H1 (cell line): ENCODE measurements at regions not wholly inside any gene's neighbourhood (a gene's known extent, or its start where the extent isn't known, plus 50 kb on each side); places are given as distances from the start of the nearest gene placed in this dataset.

Experiments used
- CTCF ChIA-PET: fragments of 300-600 bp; sonication (Branson Sonifier 250); formaldehyde crosslinking; loops from one replicate; lab custom pipeline; 2021; ENCODE audit not compliant: partially characterized antibody; lab: Charles Lee
- POLR2A ChIA-PET: fragments of 300-600 bp; sonication (Branson Sonifier 250); formaldehyde crosslinking; loops from one replicate; lab custom pipeline; 2021; ENCODE audit warnings: inconsistent platforms; ENCODE audit not compliant: partially characterized antibody; lab: Charles Lee
- DNase-seq, 2 experiments: peaks; one replicate each; pipeline versions ENCODE4 v3.0.0 to v3.0.0-alpha.2; 2010 to 2022; ENCODE audit warnings: low spot score in 2 of 2, low read depth in 1 of 2, mixed read lengths in 1 of 2
- FAIRE-seq: peaks from 2 replicates; lab custom pipeline; 2011; peaks lifted over from hg19 to GRCh38; lab: Jason Lieb, UNC
- H2AFZ ChIP-seq: 2 replicates; pipeline ENCODE4 v1.8.1; 2012; ENCODE audit warnings: low read length, inconsistent platforms
- H2AK5ac ChIP-seq: 2 replicates; pipeline ENCODE4 v1.6.1; 2013; ENCODE audit warnings: low read depth, low read length
- H2BK120ac ChIP-seq: replicated peaks from 2 replicates; pipeline ENCODE3; 2013; ENCODE audit warnings: low read depth, low read length, inconsistent platforms
- H2BK12ac ChIP-seq: 2 replicates; pipeline ENCODE4 v1.6.1; 2013; ENCODE audit warnings: low read depth, low read length
- H2BK15ac ChIP-seq: 2 replicates; pipeline ENCODE4 v1.6.1; 2013; ENCODE audit warnings: low read length
- H2BK20ac ChIP-seq: 2 replicates; pipeline ENCODE4 v1.6.1; 2013; ENCODE audit warnings: low read length
- H2BK5ac ChIP-seq: 2 replicates; pipeline ENCODE4 v1.6.1; 2013; ENCODE audit warnings: low read depth, low read length
- H3K14ac ChIP-seq: 2 replicates; pipeline ENCODE4 v1.6.1; 2013; ENCODE audit warnings: inconsistent platforms; ENCODE audit not compliant: insufficient read length
- H3K18ac ChIP-seq: 2 replicates; pipeline ENCODE4 v1.6.1; 2013; ENCODE audit warnings: low read length; ENCODE audit errors: extremely low read depth
- H3K23ac ChIP-seq: 2 replicates; pipeline ENCODE4 v1.6.1; 2013; ENCODE audit warnings: inconsistent platforms; ENCODE audit not compliant: insufficient read length
- H3K23me2 ChIP-seq: 2 replicates; pipeline ENCODE4 v1.6.1; 2013; ENCODE audit warnings: low read depth, low read length
- H3K27ac ChIP-seq: 2 replicates; pipeline ENCODE4 v1.6.1; 2011; ENCODE audit warnings: low read depth, low read length, inconsistent platforms
- H3K27me3 ChIP-seq, 4 experiments: replicated peaks in 1 of 4; 1 replicate in 1 of 4; 2 replicates in 3 of 4; pipeline versions ENCODE4 v1.6.1 to v1.8.1; 2011 to 2013; ENCODE audit warnings: low read length in 3 of 4, mild to moderate bottlenecking in 3 of 4, inconsistent platforms in 2 of 4, mixed read lengths in 2 of 4, moderate library complexity in 1 of 4; ENCODE audit not compliant: control insufficient read depth in 3 of 4, insufficient read depth in 3 of 4; ENCODE audit errors: extremely low read depth in 1 of 4
- H3K36me3 ChIP-seq, 4 experiments: 2 replicates each; pipeline versions ENCODE4 v1.6.1 to v1.8.1; 2011 to 2013; ENCODE audit warnings: mild to moderate bottlenecking in 4 of 4, low read length in 3 of 4, moderate library complexity in 2 of 4, control low read depth in 1 of 4, inconsistent platforms in 1 of 4; ENCODE audit not compliant: insufficient read depth in 4 of 4, control insufficient read depth in 2 of 4
- H3K4ac ChIP-seq: replicated peaks from 2 replicates; pipeline ENCODE3; 2013; ENCODE audit warnings: low read length, low read depth, mixed read lengths, inconsistent platforms; ENCODE audit not compliant: insufficient read length
- H3K4me1 ChIP-seq, 4 experiments: replicated peaks in 1 of 4; 1 replicate in 1 of 4; 2 replicates in 3 of 4; pipeline versions ENCODE4 v1.6.1 to v1.8.1; 2011 to 2013; ENCODE audit warnings: low read length in 3 of 4, inconsistent platforms in 2 of 4, mixed read lengths in 1 of 4; ENCODE audit not compliant: insufficient read depth in 4 of 4, control insufficient read depth in 3 of 4
- H3K4me2 ChIP-seq, 2 experiments: 2 replicates each; pipeline versions ENCODE4 v1.6.1 to v1.8.1; 2011 to 2013; ENCODE audit warnings: low read depth in 2 of 2, low read length in 2 of 2, control low read depth in 1 of 2, inconsistent platforms in 1 of 2, mild to moderate bottlenecking in 1 of 2; ENCODE audit not compliant: insufficient read depth in 1 of 2
- H3K4me3 ChIP-seq, 4 experiments: fragments of 200-600, 300-600 bp in 1 of 4; sonication (generic), shearing (Covaris generic), sonication (Bioruptor Twin) in 1 of 4; 2 replicates each; pipeline versions ENCODE4 v1.5.1 to v1.8.1; 2011 to 2016; ENCODE audit warnings: low read length in 4 of 4, low read depth in 3 of 4, control low read depth in 2 of 4, inconsistent platforms in 2 of 4, mild to moderate bottlenecking in 2 of 4, mixed read lengths in 1 of 4, moderate library complexity in 1 of 4; ENCODE audit not compliant: insufficient read depth in 2 of 4; ENCODE audit errors: extremely low read depth in 1 of 4
- H3K56ac ChIP-seq: replicated peaks from 2 replicates; pipeline ENCODE3; 2013; ENCODE audit warnings: low read depth, mild to moderate bottlenecking, mixed read lengths, low read length, inconsistent platforms; ENCODE audit not compliant: insufficient read length
- H3K79me1 ChIP-seq: 2 replicates; pipeline ENCODE4 v1.6.1; 2013; ENCODE audit warnings: low read depth, low read length, control low read depth
- H3K79me2 ChIP-seq, 2 experiments: 2 replicates each; pipeline versions ENCODE4 v1.6.1 to v1.8.1; 2012 to 2013; ENCODE audit warnings: low read length in 2 of 2, mild to moderate bottlenecking in 2 of 2, inconsistent platforms in 1 of 2; ENCODE audit not compliant: insufficient read depth in 2 of 2, control insufficient read depth in 1 of 2
- H3K9ac ChIP-seq, 4 experiments: replicated peaks in 1 of 4; 1 replicate in 1 of 4; 2 replicates in 3 of 4; pipeline versions ENCODE4 v1.6.1 to v1.8.1; 2011 to 2013; ENCODE audit warnings: low read depth in 3 of 4, low read length in 3 of 4, control low read depth in 2 of 4, mild to moderate bottlenecking in 2 of 4, moderate library complexity in 2 of 4, inconsistent platforms in 1 of 4; ENCODE audit errors: extremely low read depth in 1 of 4
- H3K9me3 ChIP-seq, 2 experiments: 2 replicates each; pipeline versions ENCODE4 v1.6.1 to v1.8.1; 2012 to 2013; ENCODE audit warnings: mild to moderate bottlenecking in 2 of 2, moderate library complexity in 2 of 2, control low read depth in 1 of 2, inconsistent platforms in 1 of 2, low read depth in 1 of 2, low read length in 1 of 2, mixed read lengths in 1 of 2; ENCODE audit not compliant: insufficient read depth in 2 of 2
- H4K20me1 ChIP-seq, 2 experiments: replicated peaks in 1 of 2; 2 replicates each; pipeline versions ENCODE3 to v1.8.1; 2011 to 2013; ENCODE audit warnings: inconsistent platforms in 2 of 2, low read length in 2 of 2, mild to moderate bottlenecking in 1 of 2; ENCODE audit not compliant: insufficient read depth in 2 of 2, control insufficient read depth in 1 of 2
- H4K5ac ChIP-seq: 2 replicates; pipeline ENCODE4 v1.6.1; 2013; ENCODE audit warnings: low read length, low read depth, mixed read lengths, inconsistent platforms; ENCODE audit not compliant: insufficient read length
- H4K8ac ChIP-seq: 2 replicates; pipeline ENCODE4 v1.8.0; 2013; ENCODE audit warnings: mild to moderate bottlenecking, moderate library complexity, low read length, inconsistent platforms; ENCODE audit not compliant: insufficient read depth; ENCODE audit errors: extremely low read depth
- H4K91ac ChIP-seq: replicated peaks from 2 replicates; pipeline ENCODE3; 2013; ENCODE audit warnings: low read length, mixed read lengths, inconsistent platforms; ENCODE audit not compliant: insufficient read length
- E2F6 ChIP-seq: IDR thresholded peaks from 2 replicates; pipeline ENCODE4 v1.6.1; 2012; ENCODE audit warnings: inconsistent platforms
- FOSL1 ChIP-seq: IDR thresholded peaks from 2 replicates; pipeline ENCODE4 v1.6.1; 2011; ENCODE audit warnings: mild to moderate bottlenecking, low read depth, low read length, moderate library complexity; ENCODE audit not compliant: insufficient read depth
- GTF2F1 ChIP-seq: IDR thresholded peaks from 2 replicates; pipeline ENCODE4 v1.6.1; 2012; ENCODE audit warnings: low read depth, low read length, improper control_type of control experiment, borderline replicate concordance
- HDAC6 ChIP-seq: IDR thresholded peaks from one replicate; pipeline ENCODE4 v1.7.1; 2012; ENCODE audit warnings: low read depth, mild to moderate bottlenecking, inconsistent platforms, low read length, moderate library complexity
- KDM1A ChIP-seq: fragments of 200-600, 300-600 bp; sonication (generic); IDR thresholded peaks from 2 replicates; pipeline ENCODE4 v1.7.1; 2016; ENCODE audit warnings: mild to moderate bottlenecking, low read length, borderline replicate concordance
- NRF1 ChIP-seq: IDR thresholded peaks from 2 replicates; pipeline ENCODE4 v1.6.1; 2011; ENCODE audit warnings: mild to moderate bottlenecking, low read depth, low read length, improper control_type of control experiment
- POU5F1 ChIP-seq: IDR thresholded peaks from 2 replicates; pipeline ENCODE4 v1.6.1; 2011; ENCODE audit warnings: low read depth, mild to moderate bottlenecking, low read length, moderate library complexity
- RBBP5 ChIP-seq: IDR thresholded peaks from 2 replicates; pipeline ENCODE4 v1.7.1; 2012; ENCODE audit warnings: low read depth, mild to moderate bottlenecking, inconsistent platforms, low read length, moderate library complexity, borderline replicate concordance
- RNF2 ChIP-seq: fragments of 200-900, 300-1000 bp; sonication (generic); IDR thresholded peaks from 2 replicates; pipeline ENCODE4 v1.7.1; 2016; ENCODE audit warnings: borderline replicate concordance, low read depth, mild to moderate bottlenecking, antibody characterized with exemption, low read length; ENCODE audit not compliant: poor library complexity, severe bottlenecking; ENCODE audit errors: missing control alignments
- SP2 ChIP-seq: IDR thresholded peaks from 2 replicates; pipeline ENCODE4 v1.6.1; 2012; ENCODE audit warnings: mild to moderate bottlenecking, low read length, inconsistent platforms
- SP4 ChIP-seq: IDR thresholded peaks from 2 replicates; pipeline ENCODE4 v1.6.1; 2012; ENCODE audit warnings: low read length, inconsistent platforms
- WGBS, 2 experiments: shearing (Covaris generic) in 1 of 2; methylation state at CpG; one replicate each; pipeline versions ENCODE4 v1.1.6 to v1.1.7; 2013 to 2015; ENCODE audit warnings: low lambda C conversion rate in 2 of 2, mixed read lengths in 2 of 2, inconsistent platforms in 1 of 2, low coverage in 1 of 2, missing lambda C conversion rate in 1 of 2; ENCODE audit not compliant: insufficient replicate concordance in 2 of 2, insufficient coverage in 1 of 2, insufficient read length in 1 of 2; ENCODE audit errors: extremely low coverage in 1 of 2, missing lambda C conversion rate in 1 of 2; 5-methylcytosine and 5-hydroxymethylcytosine counted together

- FAIRE-seq (no peak), DNase-seq (no peak)
- Histone ChIP-seq H3K79me2 (no peaks in the 10 kb centered on the region), H2AK5ac (no peak overlapping the region), H3K18ac (no peak overlapping the region), H2AFZ (no peak overlapping the region), H2BK12ac (no peak overlapping the region), H2BK5ac (no peak overlapping the region), H4K5ac (no peak overlapping the region), H3K9ac (no peak overlapping the region), H3K4me2 (no peak overlapping the region), H4K20me1 (no peaks in the 10 kb centered on the region), H2BK120ac (no peak overlapping the region), H3K4me3 (no peak overlapping the region), H3K36me3 (no peaks in the 10 kb centered on the region), H3K14ac (no peak overlapping the region), H3K9me3 (no peaks in the 10 kb centered on the region), H3K4me1 (no peaks in the 10 kb centered on the region), H3K27me3 (no peaks in the 10 kb centered on the region), H3K23me2 (no peaks in the 10 kb centered on the region), H4K91ac (no peak overlapping the region), H3K56ac (no peak overlapping the region), H4K8ac (no peak overlapping the region), H2BK15ac (no peak overlapping the region), H3K23ac (no peak overlapping the region), H3K27ac (no peak overlapping the region), H3K79me1 (no peaks in the 10 kb centered on the region), H2BK20ac (no peak overlapping the region), H3K4ac (no peak overlapping the region)
- 91% methylated on average over 4 of the region's 4 CpGs; no CpG with 5 or more reads in 1 of the 2 experiments for WGBS, 2 experiments
- ChIA-PET CTCF (interaction anchor here (1.8 kb wide), 1 partner anchor 154 kb away, joined by 4 read pairs; no protein-coding TSS in a partner anchor), POLR2A (no interaction called here)
- TF ChIP-seq KDM1A (no peak), FOSL1 (no peak), HDAC6 (no peak), POU5F1 (no peak), GTF2F1 (no peak), SP4 (no peak), E2F6 (no peak), RBBP5 (no peak), RNF2 (no peak), SP2 (no peak), NRF1 (no peak)
Measured at GRCh38 chr1:71203241-71203640, 122.4 kb upstream of the ZRANB2 start.
